NCI-H1417 (cell line): ENCODE measurements at regions not wholly inside any gene's neighbourhood (a gene's known extent, or its start where the extent isn't known, plus 50 kb on each side); places are given as distances from the start of the nearest gene placed in this dataset.

Source experiments
- DNase-seq, 3 experiments: peaks; one replicate each; lab custom pipeline; 2025; lab: John Stamatoyannopoulos, UW

GRCh38 chr12:77299910-77300669 is 234.7 kb upstream of the E2F7 start:
- DNase-seq = no peak

- DNase-seq = no peak
Observed at GRCh38 chr12:77299001-77299400, 233.6 kb upstream of the E2F7 start.

- no peak for DNase-seq
Observed at GRCh38 chr12:77294016-77294415, 228.6 kb upstream of the E2F7 start.

GRCh38 chr12:77274926-77275325 is 209.6 kb upstream of the E2F7 start:
- DNase-seq = no peak

GRCh38 chr12:77273898-77274297 is 208.5 kb upstream of the E2F7 start:
- DNase-seq = no peak

- no peak for DNase-seq
Observed at GRCh38 chr12:77256956-77257355, 191.6 kb upstream of the E2F7 start.

GRCh38 chr12:77253321-77253720 is 188.0 kb upstream of the E2F7 start:
- DNase-seq = no peak

GRCh38 chr12:77251799-77252198 is 186.4 kb upstream of the E2F7 start:
- no peak for DNase-seq

GRCh38 chr12:77249892-77250291 is 184.5 kb upstream of the E2F7 start:
- no peak for DNase-seq

GRCh38 chr12:77248036-77248435 is 182.7 kb upstream of the E2F7 start:
- no peak for DNase-seq

- no peak for DNase-seq
Observed at GRCh38 chr12:77247542-77247941, 182.2 kb upstream of the E2F7 start.

GRCh38 chr12:77243345-77243744 is 178.0 kb upstream of the E2F7 start:
- DNase-seq = no peak

GRCh38 chr12:77239617-77240016 is 174.2 kb upstream of the E2F7 start:
- no peak for DNase-seq

GRCh38 chr12:77238335-77238734 is 173.0 kb upstream of the E2F7 start:
- no peak for DNase-seq

- no peak for DNase-seq
Observed at GRCh38 chr12:77237896-77238295, 172.5 kb upstream of the E2F7 start.

- no peak for DNase-seq
Observed at GRCh38 chr12:77236066-77236465, 170.7 kb upstream of the E2F7 start.

GRCh38 chr12:77232045-77232444 is 166.7 kb upstream of the E2F7 start:
- DNase-seq = no peak

- no peak for DNase-seq
Observed at GRCh38 chr12:77231501-77231918, 166.1 kb upstream of the E2F7 start.

- DNase-seq = no peak
Observed at GRCh38 chr12:77229640-77230442, 164.5 kb upstream of the E2F7 start.

- DNase-seq = no peak
Observed at GRCh38 chr12:77228376-77228775, 163.0 kb upstream of the E2F7 start.

- no peak for DNase-seq
Observed at GRCh38 chr12:77226368-77226767, 161.0 kb upstream of the E2F7 start.

- no peak for DNase-seq
Observed at GRCh38 chr12:77225373-77225772, 160.0 kb upstream of the E2F7 start.

GRCh38 chr12:77224346-77224745 is 159.0 kb upstream of the E2F7 start:
- no peak for DNase-seq
